H7 (cell line): ENCODE measurements at regions not wholly inside any gene's neighbourhood (a gene's known extent, or its start where the extent isn't known, plus 50 kb on each side); places are given as distances from the start of the nearest gene placed in this dataset.
"Not testable (repeated sequence)": the region's sequence is repeated elsewhere in the genome, so short reads cannot be mapped to it uniquely, and the experiment has no call there.

Source experiments
- DNase-seq: peaks from one replicate; pipeline ENCODE4 v3.0.0; 2012
- H3K27me3 ChIP-seq: 2 replicates; pipeline ENCODE4 v1.6.0; 2011; ENCODE audit warnings: mild to moderate bottlenecking, low read length; ENCODE audit not compliant: control insufficient read depth, insufficient read depth
- H3K36me3 ChIP-seq: replicated peaks from 2 replicates; pipeline ENCODE4 v1.5.1; 2011; ENCODE audit warnings: low read length; ENCODE audit not compliant: control insufficient read depth, insufficient read depth
- H3K4me3 ChIP-seq: 2 replicates; pipeline ENCODE4 v1.5.1; 2011; ENCODE audit warnings: low read depth, mild to moderate bottlenecking, control low read depth, low read length, moderate library complexity; ENCODE audit not compliant: insufficient read depth

- H3K4me3 ChIP-seq, result no peak overlapping the region
- no peaks in the 10 kb centered on the region for H3K36me3 ChIP-seq
- DNase-seq, result peak; percentile 15
- no peaks in the 10 kb centered on the region for H3K27me3 ChIP-seq
These were observed 624.1 kb upstream of the FOXG1 start for GRCh38 chr14:28142400-28143015.

- DNase-seq, result no peak
- Histone ChIP-seq H3K36me3 (no peaks in the 10 kb centered on the region), H3K4me3 (no peak overlapping the region), H3K27me3 (no peaks in the 10 kb centered on the region)
These were observed 623.3 kb upstream of the FOXG1 start for GRCh38 chr14:28143316-28143715.

- Histone ChIP-seq H3K36me3 (no peaks in the 10 kb centered on the region), H3K27me3 (no peaks in the 10 kb centered on the region), H3K4me3 (no peak overlapping the region)
- no peak for DNase-seq
These were observed 614.7 kb upstream of the FOXG1 start for GRCh38 chr14:28151926-28152325.

- Histone ChIP-seq H3K27me3 (no peaks in the 10 kb centered on the region), H3K4me3 (no peak overlapping the region), H3K36me3 (no peaks in the 10 kb centered on the region)
- no peak for DNase-seq
These were observed 614.0 kb upstream of the FOXG1 start for GRCh38 chr14:28152453-28153044.

GRCh38 chr14:28157289-28157869 lies 609.2 kb upstream of the FOXG1 start:
- Histone ChIP-seq H3K4me3 (no peak overlapping the region), H3K36me3 (no peaks in the 10 kb centered on the region), H3K27me3 (no peaks in the 10 kb centered on the region)
- no peak for DNase-seq

GRCh38 chr14:28157887-28158791 lies 608.4 kb upstream of the FOXG1 start:
- H3K27me3 ChIP-seq, result no peaks in the 10 kb centered on the region
- peak; percentile 10 for DNase-seq
- no peak overlapping the region for H3K4me3 ChIP-seq
- no peaks in the 10 kb centered on the region for H3K36me3 ChIP-seq

- DNase-seq, result no peak
- H3K36me3 ChIP-seq, result no peaks in the 10 kb centered on the region
- no peaks in the 10 kb centered on the region for H3K27me3 ChIP-seq
These were observed 605.5 kb upstream of the FOXG1 start for GRCh38 chr14:28161040-28161439.

GRCh38 chr14:28163233-28163632 lies 603.4 kb upstream of the FOXG1 start:
- Histone ChIP-seq H3K27me3 (no peaks in the 10 kb centered on the region), H3K4me3 (no peak overlapping the region), H3K36me3 (no peaks in the 10 kb centered on the region)
- no peak for DNase-seq

More at GRCh38 chr14:28161040-28161439, 605.5 kb upstream of the FOXG1 start:
- no peak overlapping the region for H3K4me3 ChIP-seq

GRCh38 chr14:28163897-28164296 lies 602.7 kb upstream of the FOXG1 start:
- no peak overlapping the region for H3K4me3 ChIP-seq
- no peaks in the 10 kb centered on the region for H3K27me3 ChIP-seq
- no peak for DNase-seq
- no peaks in the 10 kb centered on the region for H3K36me3 ChIP-seq

GRCh38 chr14:28187902-28188830 lies 578.4 kb upstream of the FOXG1 start:
- H3K4me3 ChIP-seq, result peak overlapping the region; percentile 38
- not testable (repeated sequence) for H3K36me3 ChIP-seq, H3K27me3 ChIP-seq
- DNase-seq, result peak; percentile 0

- H3K27me3 ChIP-seq, result no peaks in the 10 kb centered on the region
- H3K36me3 ChIP-seq, result no peaks in the 10 kb centered on the region
- H3K4me3 ChIP-seq, result no peak overlapping the region
- no peak for DNase-seq
These were observed 569.7 kb upstream of the FOXG1 start for GRCh38 chr14:28196878-28197277.

GRCh38 chr14:28220391-28220790 lies 546.2 kb upstream of the FOXG1 start:
- no peak for DNase-seq

GRCh38 chr14:28240909-28241308 lies 525.7 kb upstream of the FOXG1 start:
- no peak for DNase-seq
- Histone ChIP-seq H3K36me3 (no peaks in the 10 kb centered on the region), H3K27me3 (no peaks in the 10 kb centered on the region), H3K4me3 (no peak overlapping the region)

More at GRCh38 chr14:28220391-28220790, 546.2 kb upstream of the FOXG1 start:
- no peaks in the 10 kb centered on the region for H3K36me3 ChIP-seq
- no peaks in the 10 kb centered on the region for H3K27me3 ChIP-seq
- no peak overlapping the region for H3K4me3 ChIP-seq

- no peaks in the 10 kb centered on the region for H3K27me3 ChIP-seq
- H3K36me3 ChIP-seq, result no peaks in the 10 kb centered on the region
- no peak overlapping the region for H3K4me3 ChIP-seq
- no peak for DNase-seq
These were observed 523.7 kb upstream of the FOXG1 start for GRCh38 chr14:28242895-28243294.
